ENCODE measurements at regions not wholly inside any gene's neighbourhood (a gene's known extent, or its start where the extent isn't known, plus 50 kb on each side); places are given as distances from the start of the nearest gene placed in this dataset.

DNA sequence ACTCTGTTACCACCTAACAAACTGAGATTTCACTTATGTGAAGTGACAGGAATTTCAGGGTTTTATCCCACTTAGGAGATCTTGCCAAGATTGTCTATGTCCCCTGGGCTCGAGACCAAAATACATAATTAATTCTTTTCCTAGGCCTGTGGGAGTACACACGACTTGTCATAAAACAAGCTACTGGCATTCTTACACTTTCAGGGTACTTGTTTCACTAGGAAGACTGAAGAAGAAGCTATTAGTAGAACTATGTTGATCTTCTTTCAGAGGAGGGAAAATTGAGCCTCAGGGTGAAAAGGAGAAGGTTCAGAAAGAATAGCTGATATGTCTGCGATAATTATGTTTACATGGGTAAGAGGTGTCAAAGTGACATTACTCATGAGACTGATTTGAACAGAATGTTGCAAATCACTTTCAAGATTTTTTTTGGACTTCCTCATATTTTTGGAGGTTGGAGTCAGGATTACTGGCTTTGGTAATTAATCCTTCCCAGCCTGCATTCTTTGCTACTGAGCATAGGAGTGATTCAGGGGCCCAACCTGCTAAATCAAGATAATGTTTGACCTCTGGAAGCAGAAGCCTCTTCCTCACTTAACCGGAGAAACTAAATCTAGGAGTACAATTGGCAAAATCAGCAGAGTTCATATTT, 240.0 kb upstream of the NT5C1B start (continued):
- TF ChIP-seq WT1 (tag by site-specific recombination; IDR thresholded peaks at IDR 0.05) = peak; percentile 49; the same call in 1 of the 2 replicates

DNA sequence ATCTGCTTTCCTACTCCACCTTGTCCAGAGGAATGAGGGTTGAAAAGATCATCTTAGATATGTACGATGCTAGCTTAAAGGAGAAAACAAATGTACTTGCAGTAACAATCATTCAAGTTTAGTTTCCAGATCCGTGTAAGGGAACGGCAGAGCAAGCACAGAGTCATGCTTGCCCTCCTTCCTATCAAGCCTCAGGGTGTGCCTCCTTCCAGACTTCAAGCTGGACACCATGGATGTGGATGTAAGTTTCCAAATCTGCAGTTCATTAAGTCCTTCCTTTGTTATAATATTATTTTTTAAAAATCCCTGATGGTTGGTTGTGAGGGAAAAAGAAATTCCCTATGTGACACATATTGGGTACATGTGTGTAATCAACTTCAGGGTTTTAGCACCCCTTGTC, 238.9 kb upstream of the NT5C1B start:
- CTCF ChIA-PET = interaction anchor here (0.7 kb wide), 2 partner anchors 78 to 138 kb away, joined by 3 to 4 read pairs; no protein-coding TSS in a partner anchor

DNA sequence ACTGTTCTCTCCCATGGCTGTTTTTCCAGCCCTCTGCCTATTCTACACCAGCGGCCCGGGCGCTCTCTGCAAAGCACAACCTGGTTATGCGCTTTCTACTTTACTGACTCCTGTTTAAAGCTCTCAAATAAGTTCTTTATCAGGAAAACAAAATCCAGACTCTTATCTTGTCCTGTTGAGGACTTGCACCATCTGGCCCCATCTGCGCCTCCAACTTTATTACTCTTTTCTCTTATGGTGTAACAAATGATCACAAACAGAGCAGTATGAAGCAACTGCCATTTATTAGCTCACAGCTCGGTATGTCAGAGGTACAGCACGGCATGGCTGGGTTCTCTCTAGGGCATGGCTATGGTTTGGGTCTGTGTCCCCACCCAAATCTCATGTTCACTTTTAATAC, 236.5 kb upstream of the NT5C1B start:
- ChIA-PET POLR2A (interaction anchor here (0.6 kb wide), 1 partner anchor 51 kb away, joined by 7 read pairs; no protein-coding TSS in a partner anchor), CTCF (interaction anchor here (1.4 kb wide), 1 partner anchor 1037 kb away, joined by 3 read pairs; no protein-coding TSS in a partner anchor)
- TF ChIP-seq IKZF3 (tag by site-specific recombination; IDR thresholded peaks at IDR 0.05) (no peak), ZSCAN18 (tag by site-specific recombination; IDR thresholded peaks at IDR 0.05) (no peak)
- no peak overlapping the region for H3K27ac ChIP-seq (ENCODE audit: extremely low read depth, low read depth, low read length)
- no peaks in the 10 kb centered on the region for H3K9me3 ChIP-seq (ENCODE audit: control insufficient read depth, insufficient read depth, low read depth, low read length)
- no peaks in the 10 kb centered on the region for H3K36me3 ChIP-seq (ENCODE audit: control insufficient read depth in 2 of 2, insufficient read depth in 1 of 2, low read length in 2 of 2)
- H3K4me1 ChIP-seq (ENCODE audit: control insufficient read depth, insufficient read depth, low read length) = peaks cover 18% of the 10 kb centered on the region
- no peak overlapping the region for H3K4me3 ChIP-seq (ENCODE audit: low read depth, low read length)

More for the DNA sequence above, 238.9 kb upstream of the NT5C1B start:
- no peaks in the 10 kb centered on the region for H3K36me3 ChIP-seq (ENCODE audit: control insufficient read depth in 2 of 2, insufficient read depth in 1 of 2, low read length in 2 of 2)
- POLR2A ChIA-PET = no interaction called here
- TF ChIP-seq KLF7 (tag by site-specific recombination; IDR thresholded peaks at IDR 0.05; ENCODE audit: borderline replicate concordance) (no peak), ZNF561 (tag by site-specific recombination; IDR thresholded peaks at IDR 0.05; ENCODE audit: borderline replicate concordance) (no peak), ZNF112 (tag by site-specific recombination; IDR thresholded peaks at IDR 0.05) (no peak), ZNF274 (IDR thresholded peaks at IDR 0.05; ENCODE audit: low read length) (no peak), ZNF274 (tag by site-specific recombination; IDR thresholded peaks at IDR 0.05; ENCODE audit: borderline replicate concordance) (no peak), REPIN1 (tag by site-specific recombination; IDR thresholded peaks at IDR 0.05; ENCODE audit: low read depth) (no peak)
- H3K4me3 ChIP-seq (ENCODE audit: low read depth, low read length) = no peak overlapping the region
- no peaks in the 10 kb centered on the region for H3K9me3 ChIP-seq (ENCODE audit: control insufficient read depth, insufficient read depth, low read depth, low read length)
- H3K27ac ChIP-seq (ENCODE audit: extremely low read depth, low read depth, low read length) = no peak overlapping the region
- peaks cover 35% of the 10 kb centered on the region for H3K4me1 ChIP-seq (ENCODE audit: control insufficient read depth, insufficient read depth, low read length)

DNA sequence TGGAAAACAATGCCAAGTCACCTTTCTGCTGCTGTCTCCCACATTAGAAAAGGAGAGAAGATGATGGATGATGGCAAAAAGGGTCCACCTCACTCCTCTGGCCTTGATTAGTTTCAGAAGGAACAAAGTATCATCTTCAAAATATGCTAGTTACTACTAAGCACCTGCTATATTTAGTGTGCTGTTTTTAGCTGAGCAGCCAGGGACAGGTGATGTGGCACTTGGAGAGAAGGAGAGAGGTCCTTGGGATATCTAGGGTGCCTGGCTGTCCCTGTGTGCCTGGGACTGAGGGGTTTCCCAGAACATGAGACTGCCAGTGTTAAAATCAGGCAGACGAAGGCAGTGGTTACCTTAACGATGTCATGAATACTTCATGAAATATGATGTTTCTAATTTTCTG, 235.5 kb upstream of the NT5C1B start:
- no peaks in the 10 kb centered on the region for H3K36me3 ChIP-seq (ENCODE audit: control insufficient read depth in 2 of 2, insufficient read depth in 1 of 2, low read length in 2 of 2)
- H3K4me1 ChIP-seq (ENCODE audit: control insufficient read depth, insufficient read depth, low read length) = peaks cover 9% of the 10 kb centered on the region
- no peak overlapping the region for H3K27ac ChIP-seq (ENCODE audit: extremely low read depth, low read depth, low read length)
- POLR2A ChIA-PET = no interaction called here
- H3K4me3 ChIP-seq (ENCODE audit: low read depth, low read length) = no peak overlapping the region
- TF ChIP-seq ZNF157 (tag by site-specific recombination; IDR thresholded peaks at IDR 0.05) = no peak
- TF ChIP-seq ZNF214 (tag by site-specific recombination; IDR thresholded peaks at IDR 0.05; ENCODE audit: borderline replicate concordance) = no peak
- no peak for TF ChIP-seq ZNF704 (tag by site-specific recombination; IDR thresholded peaks at IDR 0.05)
- TF ChIP-seq ZNF677 (tag by site-specific recombination; IDR thresholded peaks at IDR 0.05) = no peak
- TF ChIP-seq, protein P1, sequence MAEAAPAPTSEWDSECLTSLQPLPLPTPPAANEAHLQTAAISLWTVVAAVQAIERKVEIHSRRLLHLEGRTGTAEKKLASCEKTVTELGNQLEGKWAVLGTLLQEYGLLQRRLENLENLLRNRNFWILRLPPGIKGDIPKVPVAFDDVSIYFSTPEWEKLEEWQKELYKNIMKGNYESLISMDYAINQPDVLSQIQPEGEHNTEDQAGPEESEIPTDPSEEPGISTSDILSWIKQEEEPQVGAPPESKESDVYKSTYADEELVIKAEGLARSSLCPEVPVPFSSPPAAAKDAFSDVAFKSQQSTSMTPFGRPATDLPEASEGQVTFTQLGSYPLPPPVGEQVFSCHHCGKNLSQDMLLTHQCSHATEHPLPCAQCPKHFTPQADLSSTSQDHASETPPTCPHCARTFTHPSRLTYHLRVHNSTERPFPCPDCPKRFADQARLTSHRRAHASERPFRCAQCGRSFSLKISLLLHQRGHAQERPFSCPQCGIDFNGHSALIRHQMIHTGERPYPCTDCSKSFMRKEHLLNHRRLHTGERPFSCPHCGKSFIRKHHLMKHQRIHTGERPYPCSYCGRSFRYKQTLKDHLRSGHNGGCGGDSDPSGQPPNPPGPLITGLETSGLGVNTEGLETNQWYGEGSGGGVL (tag by site-specific recombination; IDR thresholded peaks at IDR 0.05) = no peak
- TF ChIP-seq ZNF830 (tag by site-specific recombination; IDR thresholded peaks at IDR 0.05; ENCODE audit: low read depth) = no peak
- TF ChIP-seq IKZF3 (tag by site-specific recombination; IDR thresholded peaks at IDR 0.05) = no peak
- TF ChIP-seq SALL2 (tag by site-specific recombination; IDR thresholded peaks at IDR 0.05; ENCODE audit: borderline replicate concordance) = no peak
- TF ChIP-seq ZNF610 (tag by site-specific recombination; IDR thresholded peaks at IDR 0.05; ENCODE audit: borderline replicate concordance) = no peak
- TF ChIP-seq ZIC2 (tag by site-specific recombination; IDR thresholded peaks at IDR 0.05) = no peak
- TF ChIP-seq ZNF354C (tag by site-specific recombination; IDR thresholded peaks at IDR 0.05; ENCODE audit: borderline replicate concordance, low read depth) = no peak
- TF ChIP-seq KLF16 (tag by site-specific recombination; IDR thresholded peaks at IDR 0.05) = no peak
- no peak for TF ChIP-seq ZNF560 (tag by site-specific recombination; IDR thresholded peaks at IDR 0.05; ENCODE audit: borderline replicate concordance)
- no peak for TF ChIP-seq ZNF521 (tag by site-specific recombination; IDR thresholded peaks at IDR 0.05)
- no peak for TF ChIP-seq KLF1 (tag by site-specific recombination; IDR thresholded peaks at IDR 0.05)
- no peaks in the 10 kb centered on the region for H3K9me3 ChIP-seq (ENCODE audit: control insufficient read depth, insufficient read depth, low read depth, low read length)
- CTCF ChIA-PET = interaction anchor here (0.7 to 1.4 kb wide), 3 partner anchors 9 to 1038 kb away, joined by 3 to 4 read pairs (median 3); no protein-coding TSS in a partner anchor

Data from HEK293 (cell line).